Progenitor cell of endocrine pancreas (in vitro differentiated cells): ENCODE measurements at regions not wholly inside any gene's neighbourhood (a gene's known extent, or its start where the extent isn't known, plus 50 kb on each side); places are given as distances from the start of the nearest gene placed in this dataset.
"Not testable (repeated sequence)": the region's sequence is repeated elsewhere in the genome, so short reads cannot be mapped to it uniquely, and the experiment has no call there.

ENCODE experiments used
- DNase-seq: peaks from one replicate; pipeline ENCODE4 v3.0.0; 2021; ENCODE audit warnings: low spot score; ENCODE audit not compliant: unreplicated experiment
- H3K27ac Mint-ChIP-seq: 2 replicates; pipeline ENCODE4 v1.8.0; 2021; ENCODE audit warnings: mild to moderate bottlenecking, moderate library complexity, mixed read lengths
- H3K27me3 Mint-ChIP-seq: 2 replicates; pipeline ENCODE4 v1.8.0; 2021; ENCODE audit warnings: mixed read lengths
- H3K36me3 Mint-ChIP-seq: 2 replicates; pipeline ENCODE4 v1.8.0; 2022; ENCODE audit warnings: mixed read lengths; ENCODE audit not compliant: insufficient read depth
- H3K4me1 Mint-ChIP-seq: 2 replicates; pipeline ENCODE4 v1.8.0; 2021; ENCODE audit warnings: low read depth, mixed read lengths
- H3K4me3 Mint-ChIP-seq: 2 replicates; pipeline ENCODE4 v1.8.0; 2021; ENCODE audit warnings: low read depth, mild to moderate bottlenecking, moderate library complexity, mixed read lengths
- H3K9me3 Mint-ChIP-seq: 2 replicates; pipeline ENCODE4 v1.8.0; 2021; ENCODE audit warnings: low read depth, mixed read lengths
- TF ChIP-seq, protein P1 (sequence below): fragments of 200-600 bp; sonication (generic); IDR thresholded peaks from one replicate; pipeline ENCODE4 v1.5.0; 2021; ENCODE audit warnings: antibody characterized with exemption, mild to moderate bottlenecking; ENCODE audit not compliant: unreplicated experiment

DNA sequence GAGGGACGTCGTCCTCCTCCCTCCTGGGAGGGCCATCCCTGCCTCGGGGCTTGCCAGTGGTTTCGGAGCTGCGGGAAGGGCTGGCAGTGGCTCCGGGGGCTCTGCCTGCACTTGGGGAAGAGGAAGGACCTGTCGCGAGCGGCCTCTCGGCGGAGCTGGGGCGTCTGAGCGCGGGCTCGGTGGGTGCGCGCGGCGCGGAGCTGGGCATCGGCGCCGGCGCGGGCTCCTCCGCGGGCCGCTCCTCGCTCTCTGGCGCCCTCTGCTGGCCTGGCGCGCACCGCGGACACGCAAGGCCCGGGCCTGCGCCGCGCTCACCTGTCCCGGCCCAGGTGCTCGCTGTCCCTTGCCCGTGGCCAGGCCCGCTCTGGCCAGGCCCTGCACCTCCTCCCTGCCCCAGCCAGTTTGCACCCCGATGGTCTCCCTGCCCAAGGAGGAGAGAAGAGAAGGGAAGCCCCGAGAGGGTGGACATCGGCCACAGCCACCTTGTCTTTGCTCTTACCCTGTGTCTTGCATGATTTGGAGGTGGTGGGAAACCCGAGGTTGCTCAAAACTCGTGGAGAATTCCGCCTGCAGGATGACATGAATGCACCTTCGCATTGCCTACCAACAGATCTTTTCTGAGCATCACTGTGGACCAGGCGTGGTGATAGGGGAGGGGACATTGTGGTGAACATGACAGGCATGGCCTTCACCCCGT is 119.2 kb downstream of the OTOP1 start:
- TF ChIP-seq, protein P1, sequence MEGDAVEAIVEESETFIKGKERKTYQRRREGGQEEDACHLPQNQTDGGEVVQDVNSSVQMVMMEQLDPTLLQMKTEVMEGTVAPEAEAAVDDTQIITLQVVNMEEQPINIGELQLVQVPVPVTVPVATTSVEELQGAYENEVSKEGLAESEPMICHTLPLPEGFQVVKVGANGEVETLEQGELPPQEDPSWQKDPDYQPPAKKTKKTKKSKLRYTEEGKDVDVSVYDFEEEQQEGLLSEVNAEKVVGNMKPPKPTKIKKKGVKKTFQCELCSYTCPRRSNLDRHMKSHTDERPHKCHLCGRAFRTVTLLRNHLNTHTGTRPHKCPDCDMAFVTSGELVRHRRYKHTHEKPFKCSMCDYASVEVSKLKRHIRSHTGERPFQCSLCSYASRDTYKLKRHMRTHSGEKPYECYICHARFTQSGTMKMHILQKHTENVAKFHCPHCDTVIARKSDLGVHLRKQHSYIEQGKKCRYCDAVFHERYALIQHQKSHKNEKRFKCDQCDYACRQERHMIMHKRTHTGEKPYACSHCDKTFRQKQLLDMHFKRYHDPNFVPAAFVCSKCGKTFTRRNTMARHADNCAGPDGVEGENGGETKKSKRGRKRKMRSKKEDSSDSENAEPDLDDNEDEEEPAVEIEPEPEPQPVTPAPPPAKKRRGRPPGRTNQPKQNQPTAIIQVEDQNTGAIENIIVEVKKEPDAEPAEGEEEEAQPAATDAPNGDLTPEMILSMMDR, result peak; percentile 71
- not testable (repeated sequence) for H3K9me3 Mint-ChIP-seq, H3K4me1 Mint-ChIP-seq, H3K27ac Mint-ChIP-seq, H3K36me3 Mint-ChIP-seq
- peak; percentile 55 for DNase-seq
- peaks cover 40% of the 10 kb centered on the region for H3K27me3 Mint-ChIP-seq
- H3K4me3 Mint-ChIP-seq, result peak overlapping the region; percentile 57

DNA sequence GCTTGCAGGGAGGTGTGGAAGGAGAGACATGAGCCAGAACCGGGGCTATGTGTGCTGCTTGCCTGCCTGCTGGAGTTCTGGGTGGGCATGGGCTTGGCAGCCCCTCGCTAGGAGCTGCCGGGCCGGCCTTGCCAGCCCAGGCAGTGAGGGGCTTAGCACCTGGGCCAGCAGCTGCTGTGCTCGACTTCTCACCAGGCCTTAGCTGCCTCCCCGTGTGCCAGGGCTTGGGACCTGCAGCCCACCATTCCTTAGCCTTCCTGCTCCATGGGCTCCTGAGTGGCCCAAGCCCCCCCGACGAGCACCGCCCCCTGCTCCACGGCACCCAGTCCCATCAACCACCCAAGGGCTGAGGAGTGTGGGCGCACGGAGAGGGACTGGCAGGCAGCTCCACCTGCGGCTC is 111.3 kb downstream of the OTOP1 start:
- not testable (repeated sequence) for DNase-seq, H3K4me3 Mint-ChIP-seq, H3K36me3 Mint-ChIP-seq, H3K27ac Mint-ChIP-seq, H3K9me3 Mint-ChIP-seq, H3K4me1 Mint-ChIP-seq
- peaks cover 12% of the 10 kb centered on the region for H3K27me3 Mint-ChIP-seq

GRCh38 chr4:4116901-4117300 is 109.8 kb downstream of the OTOP1 start:
- not testable (repeated sequence) for H3K27ac Mint-ChIP-seq, H3K4me1 Mint-ChIP-seq, H3K36me3 Mint-ChIP-seq, H3K27me3 Mint-ChIP-seq, DNase-seq, H3K9me3 Mint-ChIP-seq, H3K4me3 Mint-ChIP-seq

DNA sequence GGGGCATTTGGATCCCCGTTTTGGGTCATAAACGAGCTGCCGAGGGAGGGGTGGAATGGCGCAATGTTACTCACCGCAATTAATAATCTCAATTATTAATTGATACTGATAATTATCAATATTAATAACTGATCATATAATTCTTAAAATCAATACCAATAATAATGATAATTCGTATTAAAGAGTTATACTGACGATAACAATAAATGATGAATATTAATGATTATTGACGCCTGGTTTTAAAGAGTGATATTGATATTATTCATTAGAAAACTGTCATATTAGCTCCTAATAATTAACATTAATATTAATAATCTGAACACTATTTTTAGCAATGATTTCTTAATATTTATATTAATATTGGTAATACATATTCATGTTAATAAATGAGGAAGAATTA is 92.4 kb downstream of the OTOP1 start:
- H3K4me1 Mint-ChIP-seq, H3K27ac Mint-ChIP-seq, H3K36me3 Mint-ChIP-seq, DNase-seq, H3K27me3 Mint-ChIP-seq, H3K9me3 Mint-ChIP-seq, H3K4me3 Mint-ChIP-seq: not testable (repeated sequence)

GRCh38 chr4:4136621-4137020 is 90.1 kb downstream of the OTOP1 start:
- not testable (repeated sequence) for H3K36me3 Mint-ChIP-seq, H3K27ac Mint-ChIP-seq, DNase-seq, H3K4me1 Mint-ChIP-seq, H3K4me3 Mint-ChIP-seq, H3K27me3 Mint-ChIP-seq, H3K9me3 Mint-ChIP-seq
